ENCODE measurements at regions not wholly inside any gene's neighbourhood (a gene's known extent, or its start where the extent isn't known, plus 50 kb on each side); places are given as distances from the start of the nearest gene placed in this dataset.

DNA sequence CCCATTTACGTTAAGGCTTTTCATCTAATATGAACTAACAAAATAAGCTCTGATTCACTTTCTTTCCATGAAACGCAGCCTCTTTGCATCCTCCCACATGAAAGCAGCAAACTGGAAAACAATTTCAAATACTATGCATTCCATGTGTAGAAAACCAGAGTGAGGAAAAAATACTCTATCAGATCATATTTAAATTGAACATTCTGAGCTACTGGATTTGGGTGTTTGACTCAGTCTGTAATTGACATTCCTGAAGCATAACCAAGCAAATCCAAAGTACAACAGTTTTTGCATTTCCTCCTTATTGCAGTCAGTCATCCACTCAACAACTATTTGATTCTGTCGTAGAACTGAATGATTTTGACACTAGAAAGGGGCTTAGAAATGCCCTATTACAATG, 399.1 kb upstream of the NMUR2 start:
- Histone ChIP-seq H3K36me3 (ENCODE audit: control insufficient read depth, insufficient read depth, low read length) (no peaks in the 10 kb centered on the region), H3K4me3 (ENCODE audit: low read depth, low read length) (no peak overlapping the region), H3K27me3 (ENCODE audit: control insufficient read depth, insufficient read depth, low read length) (no peaks in the 10 kb centered on the region)
- no peak for DNase-seq (ENCODE audit: low read depth)
- TF ChIP-seq, protein P1, sequence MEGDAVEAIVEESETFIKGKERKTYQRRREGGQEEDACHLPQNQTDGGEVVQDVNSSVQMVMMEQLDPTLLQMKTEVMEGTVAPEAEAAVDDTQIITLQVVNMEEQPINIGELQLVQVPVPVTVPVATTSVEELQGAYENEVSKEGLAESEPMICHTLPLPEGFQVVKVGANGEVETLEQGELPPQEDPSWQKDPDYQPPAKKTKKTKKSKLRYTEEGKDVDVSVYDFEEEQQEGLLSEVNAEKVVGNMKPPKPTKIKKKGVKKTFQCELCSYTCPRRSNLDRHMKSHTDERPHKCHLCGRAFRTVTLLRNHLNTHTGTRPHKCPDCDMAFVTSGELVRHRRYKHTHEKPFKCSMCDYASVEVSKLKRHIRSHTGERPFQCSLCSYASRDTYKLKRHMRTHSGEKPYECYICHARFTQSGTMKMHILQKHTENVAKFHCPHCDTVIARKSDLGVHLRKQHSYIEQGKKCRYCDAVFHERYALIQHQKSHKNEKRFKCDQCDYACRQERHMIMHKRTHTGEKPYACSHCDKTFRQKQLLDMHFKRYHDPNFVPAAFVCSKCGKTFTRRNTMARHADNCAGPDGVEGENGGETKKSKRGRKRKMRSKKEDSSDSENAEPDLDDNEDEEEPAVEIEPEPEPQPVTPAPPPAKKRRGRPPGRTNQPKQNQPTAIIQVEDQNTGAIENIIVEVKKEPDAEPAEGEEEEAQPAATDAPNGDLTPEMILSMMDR (IDR thresholded peaks at IDR 0.05; ENCODE audit: insufficient read depth, low read length, poor library complexity, severe bottlenecking): no peak

DNA sequence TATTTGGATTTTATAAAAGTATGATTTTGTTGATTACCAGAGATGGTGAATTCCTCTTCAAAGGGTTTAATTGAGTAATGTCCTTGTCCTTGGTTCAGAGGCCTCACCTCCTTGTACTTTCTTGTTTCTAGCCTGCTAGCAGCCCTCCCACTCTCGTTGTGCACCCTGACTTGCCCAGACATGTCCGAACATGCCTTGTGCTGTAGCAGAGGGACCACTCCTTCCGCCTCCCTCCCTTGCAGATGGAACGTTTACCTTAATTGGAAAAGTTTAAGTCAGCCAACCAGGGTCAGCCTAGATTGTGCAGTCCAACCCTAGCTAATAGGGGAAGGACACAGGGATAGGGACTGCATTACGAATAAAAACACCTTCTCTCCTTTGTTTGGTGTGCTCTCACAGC, 406.9 kb upstream of the NMUR2 start:
- H3K4me3 ChIP-seq (ENCODE audit: low read depth, low read length): no peak overlapping the region
- TF ChIP-seq, protein P1 (IDR thresholded peaks at IDR 0.05; ENCODE audit: insufficient read depth, low read length, poor library complexity, severe bottlenecking): no peak
- no peak for DNase-seq (ENCODE audit: low read depth)
- no peaks in the 10 kb centered on the region for H3K36me3 ChIP-seq (ENCODE audit: control insufficient read depth, insufficient read depth, low read length)
- no peaks in the 10 kb centered on the region for H3K27me3 ChIP-seq (ENCODE audit: control insufficient read depth, insufficient read depth, low read length)

DNA sequence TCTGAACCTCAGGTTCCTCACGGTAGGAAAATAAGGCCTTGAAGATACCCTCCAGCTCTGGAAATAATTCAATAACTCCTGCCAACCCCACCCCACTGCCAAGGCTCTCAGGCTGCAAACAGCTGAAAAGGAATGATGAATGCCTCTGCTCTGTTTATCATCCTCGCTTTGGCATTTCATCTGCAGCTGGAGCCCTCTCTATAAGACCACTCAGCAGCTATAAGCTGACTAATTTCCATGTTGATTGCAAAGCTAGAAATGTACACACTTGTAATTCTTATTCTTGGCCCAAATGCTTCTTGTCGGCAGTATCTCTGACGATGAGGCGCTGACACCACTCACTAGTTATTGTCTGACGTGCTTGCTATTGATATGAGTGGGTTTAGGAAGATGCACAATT, 408.4 kb upstream of the NMUR2 start:
- no peaks in the 10 kb centered on the region for H3K36me3 ChIP-seq (ENCODE audit: control insufficient read depth, insufficient read depth, low read length)
- no peak overlapping the region for H3K4me3 ChIP-seq (ENCODE audit: low read depth, low read length)
- TF ChIP-seq, protein P1 (IDR thresholded peaks at IDR 0.05; ENCODE audit: insufficient read depth, low read length, poor library complexity, severe bottlenecking): no peak

DNA sequence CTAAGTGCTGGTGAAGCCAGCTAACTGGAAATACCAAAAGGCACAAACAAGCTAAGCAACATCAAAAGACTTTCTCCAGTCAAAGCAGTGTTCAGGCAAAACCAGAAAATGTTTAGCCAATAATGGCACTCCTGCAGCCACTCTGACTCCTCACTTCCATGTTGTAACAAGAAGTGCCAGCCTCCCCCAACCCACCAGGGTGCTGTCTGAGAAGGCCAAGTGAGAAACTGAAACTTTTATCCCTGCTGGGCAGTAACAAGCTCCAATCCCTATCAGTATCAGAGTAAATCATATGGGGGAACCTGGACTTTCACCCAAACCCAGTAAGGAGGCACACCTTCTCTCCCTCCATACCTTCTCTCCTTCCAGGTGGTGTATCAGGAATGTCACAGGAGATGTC, 414.8 kb upstream of the NMUR2 start:
- Histone ChIP-seq H3K36me3 (ENCODE audit: control insufficient read depth, insufficient read depth, low read length) (no peaks in the 10 kb centered on the region), H3K4me3 (ENCODE audit: low read depth, low read length) (no peak overlapping the region), H3K27me3 (ENCODE audit: control insufficient read depth, insufficient read depth, low read length) (no peaks in the 10 kb centered on the region)
- TF ChIP-seq, protein P1 (IDR thresholded peaks at IDR 0.05; ENCODE audit: insufficient read depth, low read length, poor library complexity, severe bottlenecking): no peak
- DNase-seq (ENCODE audit: low read depth): no peak

More for the DNA sequence above, 408.4 kb upstream of the NMUR2 start:
- H3K27me3 ChIP-seq (ENCODE audit: control insufficient read depth, insufficient read depth, low read length): no peaks in the 10 kb centered on the region
- DNase-seq (ENCODE audit: low read depth): no peak

DNA sequence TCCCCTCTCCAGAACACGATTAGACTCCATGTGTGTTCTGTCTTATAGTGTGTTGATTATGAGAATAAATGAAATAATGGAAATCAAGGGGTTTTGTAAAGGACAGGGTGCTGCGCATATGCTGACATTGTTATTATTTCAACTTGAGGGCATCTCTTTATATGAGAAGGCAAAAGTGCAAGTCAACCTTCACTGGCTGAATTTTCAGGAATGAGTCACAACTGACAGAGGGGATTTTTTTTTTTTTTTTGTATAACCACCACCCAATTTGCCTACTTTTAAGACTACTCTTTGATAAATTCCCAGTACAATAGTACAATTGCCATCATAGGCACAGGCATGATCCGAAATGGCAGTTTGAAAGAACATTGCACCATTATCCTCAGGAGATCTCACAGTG, 419.2 kb upstream of the NMUR2 start:
- no peaks in the 10 kb centered on the region for H3K36me3 ChIP-seq (ENCODE audit: control insufficient read depth, insufficient read depth, low read length)
- no peak overlapping the region for H3K4me3 ChIP-seq (ENCODE audit: low read depth, low read length)
- no peak for DNase-seq (ENCODE audit: low read depth)
- TF ChIP-seq, protein P1 (IDR thresholded peaks at IDR 0.05; ENCODE audit: insufficient read depth, low read length, poor library complexity, severe bottlenecking): no peak
- no peaks in the 10 kb centered on the region for H3K27me3 ChIP-seq (ENCODE audit: control insufficient read depth, insufficient read depth, low read length)

DNA sequence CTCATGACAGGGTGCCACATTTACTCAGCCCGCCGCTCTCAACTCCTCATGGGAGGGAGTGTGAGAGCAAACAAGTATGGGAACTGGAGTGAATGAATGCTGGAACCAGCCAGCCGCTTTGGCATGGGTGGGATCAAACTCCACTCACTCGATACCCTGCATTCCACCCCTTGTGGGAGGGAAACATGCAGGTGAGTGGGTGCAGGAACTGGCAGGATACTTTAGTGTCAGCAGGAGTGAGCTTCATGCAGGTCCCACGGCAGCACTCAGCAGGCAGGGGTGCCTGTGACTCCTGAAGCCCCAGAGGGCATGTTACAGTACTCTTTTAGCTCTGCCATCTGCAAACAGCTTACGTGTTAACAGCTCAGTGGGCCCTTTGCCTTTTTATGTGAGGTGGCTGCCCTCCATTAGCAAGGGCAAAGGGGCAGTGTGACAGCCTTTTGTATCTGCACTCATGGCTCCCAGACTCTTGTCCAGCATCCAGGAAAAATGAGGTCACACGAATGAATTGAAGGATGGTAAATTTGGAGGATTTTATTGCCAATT, 433.2 kb upstream of the NMUR2 start:
- TF ChIP-seq, protein P1 (IDR thresholded peaks at IDR 0.05; ENCODE audit: insufficient read depth, low read length, poor library complexity, severe bottlenecking): no peak
- DNase-seq (ENCODE audit: low read depth): no peak
- Histone ChIP-seq H3K27me3 (ENCODE audit: control insufficient read depth, insufficient read depth, low read length) (no peaks in the 10 kb centered on the region), H3K36me3 (ENCODE audit: control insufficient read depth, insufficient read depth, low read length) (no peaks in the 10 kb centered on the region), H3K4me3 (ENCODE audit: low read depth, low read length) (no peak overlapping the region)

Measured in kidney epithelial cell (primary cell).